GM21360 (cell line): ENCODE measurements at regions not wholly inside any gene's neighbourhood (a gene's known extent, or its start where the extent isn't known, plus 50 kb on each side); places are given as distances from the start of the nearest gene placed in this dataset.
"Not testable (repeated sequence)": the region's sequence is repeated elsewhere in the genome, so short reads cannot be mapped to it uniquely, and the experiment has no call there.

Source experiments
- ATAC-seq: cut with Tn5 transposase; IDR thresholded peaks from one replicate; pipeline ENCODE4 v1.9.1; 2021; ENCODE audit warnings: mild to moderate bottlenecking, moderate library complexity; ENCODE audit not compliant: unreplicated experiment

DNA sequence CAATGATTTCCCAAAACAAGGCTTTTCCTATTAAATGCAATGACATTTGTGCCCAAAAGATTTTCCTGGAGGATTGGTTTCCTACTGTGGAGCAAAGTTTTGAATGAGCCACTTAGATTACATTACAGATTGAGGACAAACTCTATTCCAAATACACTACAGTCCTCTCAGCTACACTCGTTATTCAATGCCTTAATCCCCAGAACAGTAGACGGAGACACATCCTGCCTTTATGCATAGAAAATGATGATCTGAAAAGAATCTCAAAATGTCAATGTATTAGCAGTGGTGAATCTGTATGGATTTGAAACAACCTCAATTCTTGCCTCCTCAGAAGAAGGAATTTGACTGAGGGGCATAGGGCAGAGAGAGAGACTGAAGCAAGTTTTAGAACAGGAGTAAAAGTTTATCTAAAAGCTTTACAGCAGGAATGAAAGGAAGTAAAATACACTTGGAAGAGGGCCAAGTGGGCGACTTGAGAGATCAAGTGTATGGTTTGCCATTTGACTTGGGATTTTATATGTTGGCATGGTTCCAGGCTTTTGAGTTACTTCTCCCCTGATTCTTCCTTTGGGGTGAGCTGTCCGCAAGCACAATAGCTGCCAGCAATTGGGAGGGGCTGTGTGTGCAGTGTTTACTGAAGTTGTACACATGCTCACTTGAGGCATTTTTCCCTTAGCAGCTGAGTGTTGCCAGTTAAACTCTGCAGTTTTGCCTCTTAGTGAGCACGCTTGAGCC lies 891.9 kb upstream of the MBL2 start:
- no peak for ATAC-seq

DNA sequence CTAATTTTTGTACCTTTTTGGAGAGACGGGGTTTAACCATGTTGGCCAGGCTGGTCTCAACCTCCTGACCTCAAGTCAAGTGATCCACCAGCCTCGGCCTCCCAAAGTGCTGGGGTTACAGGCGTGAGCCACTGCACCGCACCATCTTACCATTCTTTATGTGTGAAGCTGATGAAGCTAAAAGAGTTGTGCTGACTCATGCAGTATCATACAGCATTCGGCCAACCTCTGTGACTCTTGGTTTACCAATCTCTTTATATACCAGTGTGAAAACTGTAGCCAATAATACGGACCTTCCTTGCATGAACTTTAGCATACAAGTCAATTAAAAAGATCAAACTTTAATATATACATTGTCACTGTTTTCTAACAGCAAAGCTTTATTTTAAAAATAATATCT lies 878.2 kb upstream of the MBL2 start:
- no peak for ATAC-seq

DNA sequence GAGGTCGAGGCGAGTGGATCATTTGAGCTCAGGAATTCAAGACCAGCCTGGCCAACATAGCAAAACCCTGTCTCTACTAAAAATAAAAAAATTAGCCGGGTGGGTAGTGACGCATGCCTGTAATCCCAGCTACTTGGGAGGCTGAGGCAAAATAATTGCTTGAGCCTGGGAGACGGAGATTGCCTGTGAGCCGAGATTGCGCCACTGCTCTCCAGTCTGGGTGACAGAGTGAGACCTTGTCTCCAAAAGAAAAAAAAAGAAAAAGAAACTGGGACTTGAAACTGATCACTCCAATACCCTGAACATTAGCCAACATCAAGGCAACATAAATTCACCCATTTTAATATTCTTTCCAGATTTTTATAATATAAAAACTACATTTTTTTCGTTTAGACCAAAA lies 874.6 kb upstream of the MBL2 start:
- not testable (repeated sequence) for ATAC-seq

DNA sequence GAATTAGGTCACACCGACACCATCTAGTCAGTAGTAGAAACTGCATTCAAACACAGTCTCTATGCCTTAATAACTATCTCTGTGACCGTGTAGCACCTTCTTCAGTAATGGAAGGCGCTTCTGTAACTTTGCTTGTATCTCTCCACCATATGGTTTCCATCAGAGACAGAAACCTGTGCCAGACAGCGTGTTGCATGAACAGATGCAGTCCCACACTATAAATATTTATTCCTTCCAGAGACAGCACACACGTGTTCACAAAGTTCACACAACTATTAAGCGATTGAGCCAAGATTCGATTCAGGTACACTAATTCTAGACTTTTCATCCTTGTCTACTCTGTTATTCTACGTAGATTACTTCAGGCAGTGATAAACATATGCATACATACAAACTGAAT lies 873.9 kb upstream of the MBL2 start:
- no peak for ATAC-seq

DNA sequence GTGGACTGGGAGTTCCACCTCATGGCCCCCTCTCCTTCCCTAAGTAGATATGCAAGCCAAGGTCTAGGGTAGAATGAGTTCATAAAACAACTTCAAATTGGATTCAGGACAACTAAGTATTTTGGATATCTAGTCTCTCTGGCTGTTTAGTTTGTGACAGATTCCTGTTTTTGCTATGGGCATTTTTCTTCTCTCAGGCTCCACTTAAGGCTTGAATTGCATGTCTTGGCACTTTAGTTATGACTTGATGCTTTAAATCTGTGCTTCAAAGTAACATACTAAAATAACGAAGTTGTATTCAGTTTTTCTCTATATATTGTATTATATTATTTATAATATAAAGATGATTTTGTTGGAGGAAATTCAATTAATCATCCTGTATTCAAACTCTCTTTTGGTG lies 873.4 kb upstream of the MBL2 start:
- ATAC-seq, result no peak

DNA sequence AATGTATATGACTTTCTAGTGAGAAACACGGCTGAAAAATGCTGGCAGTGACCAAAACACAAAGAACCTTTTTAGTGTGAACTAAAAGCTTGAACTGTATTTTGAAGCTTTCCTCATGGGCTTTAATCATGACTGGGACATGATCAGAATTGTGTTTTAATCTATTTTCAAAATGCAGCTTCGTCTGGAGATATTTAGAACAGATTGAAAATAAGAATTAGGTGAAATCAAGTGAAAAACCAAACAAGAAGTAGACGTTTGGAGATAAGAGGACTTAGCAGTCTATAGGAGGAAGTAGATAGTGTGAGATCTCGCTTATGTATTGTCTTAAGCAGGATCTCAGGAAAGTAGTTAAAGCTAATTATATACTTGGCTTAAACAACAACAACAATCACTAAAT lies 865.4 kb upstream of the MBL2 start:
- ATAC-seq, result no peak

DNA sequence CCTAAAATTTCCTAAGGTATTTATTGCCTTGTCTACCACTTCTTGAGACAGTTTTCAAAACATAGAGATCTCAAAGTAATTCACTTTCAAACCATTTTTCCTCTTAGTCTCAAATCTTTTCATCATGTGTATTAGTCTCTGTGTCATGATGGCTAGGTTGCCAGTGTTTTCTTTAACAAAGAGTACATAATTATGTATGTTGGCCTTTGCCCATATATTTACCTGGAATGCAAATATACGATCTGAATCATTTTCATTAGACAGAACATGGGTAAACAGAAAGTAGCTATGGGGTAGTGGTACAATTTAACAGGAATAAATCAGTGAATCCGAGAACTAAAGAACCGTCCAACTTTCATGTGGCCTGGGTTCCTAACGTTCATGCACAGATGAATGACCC lies 852.1 kb upstream of the MBL2 start:
- ATAC-seq, result no peak

DNA sequence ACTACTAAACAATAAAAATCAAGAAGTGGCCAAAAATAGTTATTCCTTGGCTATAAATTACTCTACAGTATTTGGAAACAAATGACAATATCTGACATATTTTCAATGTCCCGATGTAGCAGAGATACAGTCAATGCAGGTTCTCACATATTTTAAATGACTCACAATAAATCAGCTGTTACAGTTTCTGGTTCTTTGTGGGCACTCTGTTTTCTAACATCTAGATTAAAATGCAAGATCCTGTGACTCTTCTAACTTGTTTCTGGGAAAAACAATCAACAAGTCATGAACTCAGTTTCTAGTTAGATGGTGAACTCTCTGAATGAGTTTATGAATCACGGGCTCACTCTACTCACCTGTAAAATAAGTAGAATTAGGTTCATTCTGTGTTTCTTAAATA lies 849.6 kb upstream of the MBL2 start:
- no peak for ATAC-seq

DNA sequence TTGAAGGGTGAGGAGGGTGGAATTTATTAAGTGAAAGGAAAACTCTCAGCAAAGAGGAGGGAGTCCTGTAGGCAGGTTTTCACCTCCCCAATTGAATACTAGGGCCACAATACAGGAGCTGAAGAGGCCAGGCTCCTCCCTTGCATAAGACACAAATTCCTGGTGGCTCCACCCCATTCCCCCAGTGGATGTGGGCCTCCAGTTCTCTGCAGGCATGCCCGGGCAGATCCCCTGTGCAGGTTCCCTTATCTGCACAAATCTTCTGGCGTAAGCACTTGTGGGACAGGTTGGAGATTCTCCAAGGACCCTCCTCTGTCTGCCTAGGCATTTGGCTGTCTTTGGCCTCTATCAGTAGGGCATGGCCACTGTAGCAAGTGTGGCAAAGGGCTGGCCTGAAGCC lies 847.1 kb upstream of the MBL2 start:
- ATAC-seq, result no peak

DNA sequence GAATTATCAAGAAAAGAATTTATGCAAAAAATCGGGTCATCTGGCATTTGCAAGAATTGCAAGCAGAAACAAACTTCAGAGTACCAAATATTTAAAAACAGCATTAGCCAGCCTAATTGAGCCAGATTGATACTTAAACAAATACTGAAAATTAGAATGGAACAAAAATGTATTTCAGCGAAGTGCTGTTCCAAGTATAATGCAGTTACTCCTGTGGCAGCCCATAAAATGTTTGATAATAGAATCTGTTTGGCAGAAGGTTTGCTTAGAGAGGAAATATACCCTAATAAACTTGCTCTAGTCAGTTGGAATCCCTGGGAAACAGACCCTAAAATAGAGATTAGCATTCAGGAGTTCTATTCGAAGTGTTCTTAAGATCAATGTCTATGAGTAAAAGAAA lies 835.1 kb upstream of the MBL2 start:
- ATAC-seq, result no peak

DNA sequence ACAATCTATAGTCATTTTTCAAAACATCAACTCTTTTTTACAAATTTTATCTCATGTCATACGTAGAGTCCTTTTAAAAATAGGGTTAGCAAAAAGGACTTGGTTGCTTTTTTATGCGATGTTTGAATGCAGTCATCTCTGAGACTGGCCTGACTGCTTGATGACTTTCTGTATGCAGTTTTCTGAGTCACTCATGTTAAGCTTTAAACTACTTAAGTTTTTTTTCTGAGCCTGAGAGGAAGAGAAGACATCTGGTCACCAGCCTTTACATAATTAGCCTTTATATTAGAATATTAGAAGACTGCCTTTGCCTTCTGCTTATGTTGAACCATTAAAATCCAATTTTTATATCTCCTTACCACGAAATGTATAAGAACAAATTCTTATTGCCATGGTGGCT lies 834.4 kb upstream of the MBL2 start:
- ATAC-seq, result no peak

DNA sequence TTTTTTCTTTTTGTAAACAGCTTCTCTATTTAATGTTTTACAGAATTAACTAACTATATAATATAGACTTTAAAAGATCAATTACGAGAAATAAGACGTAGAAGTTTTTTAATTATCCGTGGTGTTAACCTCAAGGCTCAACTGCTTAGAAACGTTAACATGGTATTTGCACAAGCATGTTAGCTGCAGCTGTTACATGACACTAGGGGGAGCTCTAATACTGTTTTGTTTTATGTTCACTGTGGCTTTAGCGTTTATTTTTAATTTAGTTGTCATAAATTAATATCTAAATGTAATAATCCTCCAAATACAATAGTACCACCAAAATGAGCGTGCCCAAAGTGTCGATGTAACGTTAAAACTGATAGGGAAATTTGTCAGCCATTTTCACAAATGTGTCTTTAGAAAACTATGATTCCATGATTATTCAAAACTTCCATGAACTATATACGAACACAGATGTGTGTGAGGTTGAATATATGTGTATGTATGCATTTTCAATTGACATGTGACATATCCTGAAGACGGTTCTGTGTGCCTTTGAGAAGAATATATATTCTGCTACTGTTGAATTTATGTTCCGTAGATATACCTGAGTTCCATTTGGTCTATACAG lies 828.8 kb upstream of the MBL2 start:
- no peak for ATAC-seq

DNA sequence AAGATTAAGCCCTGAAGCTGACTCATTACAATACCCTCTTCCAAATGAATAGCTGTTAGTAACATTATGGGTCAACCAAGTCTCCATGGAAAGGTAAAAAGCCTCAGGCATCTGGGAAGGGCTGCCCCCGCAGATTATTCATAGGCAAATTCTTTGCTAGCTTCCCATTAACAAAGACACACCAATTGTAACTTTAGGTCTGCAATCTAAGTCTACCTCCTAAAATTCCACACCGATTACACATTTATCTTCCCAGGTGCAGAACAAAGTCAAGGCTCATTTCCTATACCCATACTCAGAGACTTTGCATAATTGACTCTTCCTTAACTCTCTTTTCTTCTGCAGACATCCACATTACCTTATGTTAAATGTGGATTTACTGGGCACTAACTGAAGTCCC lies 826.3 kb upstream of the MBL2 start:
- ATAC-seq, result no peak

DNA sequence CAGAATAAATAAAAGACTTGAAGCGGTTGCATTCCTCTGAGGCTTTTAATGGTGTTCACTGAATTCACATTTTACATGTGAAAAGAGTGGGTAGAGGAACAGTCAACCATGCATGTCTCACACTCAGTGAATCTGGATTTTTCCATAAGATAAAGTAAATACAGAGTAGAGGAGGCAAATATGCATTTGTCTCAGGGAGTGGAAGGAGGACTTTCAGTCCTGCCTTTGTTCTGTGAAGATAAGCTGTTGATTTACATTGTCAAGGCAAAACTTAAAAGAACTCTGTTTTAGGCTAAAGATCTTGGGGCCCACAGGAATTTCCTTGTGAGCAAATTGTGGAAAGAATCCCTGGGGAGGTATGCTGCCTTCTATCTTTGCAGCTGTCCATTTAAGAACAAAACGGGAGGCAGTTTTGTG lies 825.3 kb upstream of the MBL2 start:
- no peak for ATAC-seq

DNA sequence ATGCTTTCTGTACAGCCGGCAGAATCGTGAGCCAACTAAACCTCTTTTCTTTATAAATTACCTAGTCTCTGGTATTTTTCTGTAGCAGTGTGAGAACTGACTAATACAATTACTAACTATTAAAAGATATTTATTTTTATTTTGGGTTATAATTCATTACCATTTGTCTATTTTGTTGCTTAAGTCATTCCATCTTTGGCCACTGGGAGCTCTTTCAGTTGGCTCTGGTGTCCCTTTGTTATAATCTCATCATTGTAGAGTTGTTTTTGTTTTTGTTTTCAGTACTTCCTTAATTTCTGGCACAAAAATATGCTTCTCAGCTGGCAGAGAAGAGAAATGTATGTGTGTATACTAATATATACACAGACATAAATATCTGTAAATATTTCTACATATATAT lies 807.9 kb upstream of the MBL2 start:
- ATAC-seq, result no peak

DNA sequence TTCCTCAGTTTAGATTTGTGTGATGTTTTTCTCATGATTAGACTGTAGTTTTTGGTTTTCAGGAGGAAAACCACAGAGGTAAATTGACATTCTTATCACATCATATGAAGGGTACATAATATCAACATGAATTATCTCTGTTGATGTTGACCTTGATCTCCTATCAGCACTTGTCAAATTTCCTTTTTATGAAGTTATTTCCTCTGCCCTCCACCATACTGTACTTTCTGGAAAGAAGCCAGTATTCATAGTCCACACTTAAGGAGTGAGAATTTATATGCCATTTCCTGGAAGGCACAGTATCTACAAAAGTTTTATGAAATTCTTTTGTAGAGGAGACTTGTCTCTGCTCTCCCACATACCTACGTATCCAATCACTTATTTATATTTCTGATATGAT lies 807.2 kb upstream of the MBL2 start:
- no peak for ATAC-seq

DNA sequence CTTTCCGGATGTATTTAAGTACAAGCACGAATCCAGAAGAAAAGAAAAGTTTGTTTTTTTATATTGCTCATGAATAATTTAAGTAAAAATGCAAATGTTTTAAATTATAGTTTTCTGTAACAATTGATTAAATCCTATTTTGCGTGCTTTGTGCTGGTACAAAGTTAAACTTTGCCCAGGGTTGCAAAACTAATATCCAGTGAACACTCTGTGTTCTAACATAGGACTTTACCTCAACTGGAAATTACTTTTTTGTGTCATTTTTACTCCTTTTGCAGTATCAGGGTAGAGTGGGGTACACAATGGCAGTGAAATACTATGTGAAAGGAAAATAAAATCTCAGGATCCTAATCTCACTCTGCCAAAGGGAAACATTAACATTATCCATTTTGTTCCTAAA lies 801.4 kb upstream of the MBL2 start:
- no peak for ATAC-seq

DNA sequence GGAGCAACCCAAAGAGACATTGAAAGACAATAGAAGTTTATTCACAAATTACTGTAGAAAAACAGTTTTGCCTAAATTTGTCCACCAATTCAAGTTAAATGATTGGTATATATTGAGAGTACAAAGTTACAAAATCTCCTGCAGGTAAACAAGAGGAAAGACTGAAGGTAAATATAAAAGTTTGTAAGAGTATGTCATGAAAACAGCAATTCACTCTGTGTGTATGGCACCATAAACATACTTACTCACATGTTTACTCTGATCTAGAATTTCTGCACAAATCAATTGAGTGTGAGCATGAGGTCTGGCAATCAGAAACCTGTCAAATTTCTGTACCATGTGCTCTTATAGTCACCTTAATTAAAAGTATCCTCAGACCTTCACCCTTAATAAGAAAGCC lies 800.9 kb upstream of the MBL2 start:
- no peak for ATAC-seq

DNA sequence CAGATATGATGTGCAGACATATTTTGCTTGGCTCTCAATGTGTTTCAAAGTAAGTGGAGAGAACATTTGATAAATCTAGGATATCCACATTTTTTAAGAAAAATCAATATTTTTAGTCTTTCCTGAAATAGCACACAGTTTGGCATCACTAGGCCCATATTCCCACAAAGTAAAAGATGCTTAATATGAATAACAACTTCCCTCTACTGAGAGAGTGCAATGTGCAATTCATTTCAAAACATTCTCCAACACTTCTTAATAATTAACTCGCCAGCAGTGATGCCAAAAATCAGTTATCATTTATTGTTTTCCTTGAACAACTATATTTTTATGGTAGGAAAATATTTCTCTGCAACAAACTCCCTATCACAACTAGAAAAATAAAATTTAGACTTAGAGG lies 800.2 kb upstream of the MBL2 start:
- ATAC-seq, result no peak

DNA sequence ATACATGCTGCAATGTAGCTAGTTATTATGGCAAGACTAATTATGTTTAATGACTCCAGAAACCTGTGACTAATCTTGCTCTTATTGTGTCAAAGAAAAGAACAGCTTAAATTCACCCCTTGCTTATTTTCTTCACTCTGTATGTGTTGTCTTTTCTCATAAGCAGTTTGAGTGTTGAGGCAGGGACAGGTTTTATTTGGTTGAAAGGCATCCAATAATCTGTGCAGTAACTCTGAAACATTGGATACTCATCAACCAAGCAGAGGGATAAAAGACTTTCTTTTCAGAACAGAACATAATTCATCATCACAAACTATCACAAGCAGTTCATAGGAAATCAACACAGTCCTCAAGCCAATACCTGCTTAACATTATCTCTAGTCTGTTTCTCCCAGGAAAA lies 797.6 kb upstream of the MBL2 start:
- no peak for ATAC-seq

DNA sequence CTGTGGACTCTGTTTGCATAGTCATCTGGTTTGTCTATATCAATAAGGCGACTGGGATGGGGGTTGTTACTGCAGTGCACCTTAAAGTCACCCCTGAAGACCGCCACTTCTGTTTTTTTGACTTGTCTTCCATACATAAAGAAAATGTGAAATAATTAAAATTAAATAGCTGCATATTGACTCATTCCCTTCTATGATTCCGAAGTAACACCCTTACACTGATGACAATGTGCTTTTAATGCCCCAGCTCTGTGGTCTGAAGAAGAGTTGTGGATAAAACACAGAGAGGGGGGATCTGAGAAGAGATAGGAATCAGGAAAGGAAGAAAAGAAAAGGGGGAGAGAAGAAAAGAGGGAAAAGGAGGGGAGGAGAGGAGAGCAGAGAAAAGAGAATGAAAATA lies 796.9 kb upstream of the MBL2 start:
- no peak for ATAC-seq

DNA sequence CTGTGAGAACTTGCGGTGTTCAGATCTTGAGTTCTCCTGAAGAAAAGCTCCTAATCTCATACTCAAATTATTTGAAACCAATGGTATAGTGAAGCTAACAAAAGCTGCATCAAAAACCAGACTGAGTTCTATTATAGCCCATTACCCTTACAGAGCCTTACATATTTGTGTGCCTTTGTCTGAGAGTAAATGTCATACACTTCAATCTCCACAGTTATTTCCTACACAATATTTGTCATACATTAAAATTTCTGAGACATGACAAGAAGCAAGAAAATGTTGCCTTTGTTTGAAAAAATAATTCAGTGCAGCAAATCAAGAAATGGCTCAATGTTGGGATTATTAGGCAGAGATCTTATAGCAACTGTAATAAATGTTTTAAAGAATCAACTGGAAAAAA lies 776.1 kb upstream of the MBL2 start:
- ATAC-seq, result no peak

DNA sequence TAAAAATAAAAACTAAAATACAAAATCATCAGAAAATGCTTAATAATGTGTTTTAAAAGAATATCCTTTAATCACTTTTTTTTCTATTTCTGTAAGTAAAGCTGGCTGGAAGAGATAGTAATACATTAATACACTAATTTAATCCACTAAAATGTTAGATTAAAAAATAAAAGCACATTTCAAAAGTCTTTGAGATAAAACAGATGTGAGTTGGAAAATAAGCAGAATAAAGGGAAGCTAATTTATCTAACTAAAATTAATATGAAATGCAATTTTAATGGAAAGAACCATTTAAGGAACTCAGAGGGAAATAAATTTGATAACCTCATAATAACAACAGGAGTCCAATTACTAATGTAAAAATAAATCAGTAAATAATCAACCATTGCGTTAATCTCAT lies 774.8 kb upstream of the MBL2 start:
- no peak for ATAC-seq
